ENCODE measurements at regions not wholly inside any gene's neighbourhood (a gene's known extent, or its start where the extent isn't known, plus 50 kb on each side); places are given as distances from the start of the nearest gene placed in this dataset.

GRCh38 chr10:28906011-28906411 is 228.7 kb downstream of the BAMBI start:
- TF ChIP-seq CTCF (conservative IDR thresholded peaks at IDR 0.05; ENCODE audit: low read depth, low read length) (no peak), EZH2 (IDR thresholded peaks at IDR 0.05; ENCODE audit: borderline replicate concordance, low read depth, low read length, poor library complexity, severe bottlenecking) (no peak)

All from A673 (cell line).